ENCODE measurements at regions not wholly inside any gene's neighbourhood (a gene's known extent, or its start where the extent isn't known, plus 50 kb on each side); places are given as distances from the start of the nearest gene placed in this dataset.

GRCh38 chr20:10897336-10897735 lies 223.5 kb upstream of the JAG1 start:
- TF ChIP-seq, protein P1, sequence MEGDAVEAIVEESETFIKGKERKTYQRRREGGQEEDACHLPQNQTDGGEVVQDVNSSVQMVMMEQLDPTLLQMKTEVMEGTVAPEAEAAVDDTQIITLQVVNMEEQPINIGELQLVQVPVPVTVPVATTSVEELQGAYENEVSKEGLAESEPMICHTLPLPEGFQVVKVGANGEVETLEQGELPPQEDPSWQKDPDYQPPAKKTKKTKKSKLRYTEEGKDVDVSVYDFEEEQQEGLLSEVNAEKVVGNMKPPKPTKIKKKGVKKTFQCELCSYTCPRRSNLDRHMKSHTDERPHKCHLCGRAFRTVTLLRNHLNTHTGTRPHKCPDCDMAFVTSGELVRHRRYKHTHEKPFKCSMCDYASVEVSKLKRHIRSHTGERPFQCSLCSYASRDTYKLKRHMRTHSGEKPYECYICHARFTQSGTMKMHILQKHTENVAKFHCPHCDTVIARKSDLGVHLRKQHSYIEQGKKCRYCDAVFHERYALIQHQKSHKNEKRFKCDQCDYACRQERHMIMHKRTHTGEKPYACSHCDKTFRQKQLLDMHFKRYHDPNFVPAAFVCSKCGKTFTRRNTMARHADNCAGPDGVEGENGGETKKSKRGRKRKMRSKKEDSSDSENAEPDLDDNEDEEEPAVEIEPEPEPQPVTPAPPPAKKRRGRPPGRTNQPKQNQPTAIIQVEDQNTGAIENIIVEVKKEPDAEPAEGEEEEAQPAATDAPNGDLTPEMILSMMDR (IDR thresholded peaks at IDR 0.05): no peak
- TF ChIP-seq POLR2A (IDR thresholded peaks at IDR 0.05; ENCODE audit: low read depth): no peak
